KMS-11 (cell line): ENCODE measurements at regions not wholly inside any gene's neighbourhood (a gene's known extent, or its start where the extent isn't known, plus 50 kb on each side); places are given as distances from the start of the nearest gene placed in this dataset.

Experiments used
- H2AFZ ChIP-seq: fragments of 200-600 bp; sonication (generic); 2 replicates; pipeline ENCODE4 v1.6.1; 2016; ENCODE audit warnings: antibody characterized with exemption, mixed run types, low read depth
- H3K27ac ChIP-seq: fragments of 200-600 bp; sonication (generic); 2 replicates; pipeline ENCODE4 v1.6.1; 2016; ENCODE audit warnings: mild to moderate bottlenecking, mixed run types
- H3K27me3 ChIP-seq: fragments of 200-600 bp; sonication (generic); 2 replicates; pipeline ENCODE4 v1.6.1; 2017; ENCODE audit warnings: mild to moderate bottlenecking, low read depth, mixed run types, moderate library complexity; ENCODE audit not compliant: insufficient read depth
- H3K36me3 ChIP-seq: fragments of 200-600 bp; sonication (generic); 2 replicates; pipeline ENCODE4 v1.6.1; 2017; ENCODE audit warnings: mild to moderate bottlenecking, mixed run types; ENCODE audit not compliant: insufficient read depth
- H3K4me1 ChIP-seq: fragments of 200-600 bp; sonication (generic); 2 replicates; pipeline ENCODE4 v1.6.1; 2016; ENCODE audit warnings: mild to moderate bottlenecking, low read depth, mixed run types; ENCODE audit not compliant: poor library complexity, severe bottlenecking
- H3K4me2 ChIP-seq: fragments of 200-600 bp; sonication (generic); 2 replicates; pipeline ENCODE4 v1.7.0; 2016; ENCODE audit warnings: mild to moderate bottlenecking, mixed run types
- H3K4me3 ChIP-seq: fragments of 200-600 bp; sonication (generic); IDR thresholded peaks from 2 replicates; pipeline ENCODE4 v1.6.1; 2017; ENCODE audit warnings: low read depth, low read length, mixed read lengths; ENCODE audit not compliant: insufficient read depth
- H3K79me2 ChIP-seq: fragments of 200-600 bp; sonication (generic); 2 replicates; pipeline ENCODE4 v1.6.1; 2016; ENCODE audit warnings: low read depth, mixed run types; ENCODE audit not compliant: insufficient read depth
- H3K9ac ChIP-seq: fragments of 200-600 bp; sonication (generic); 2 replicates; pipeline ENCODE4 v1.6.1; 2016; ENCODE audit warnings: mild to moderate bottlenecking, mixed run types
- H4K20me1 ChIP-seq: fragments of 200-600 bp; sonication (generic); 2 replicates; pipeline ENCODE4 v1.6.1; 2016; ENCODE audit warnings: mild to moderate bottlenecking, mixed run types; ENCODE audit not compliant: insufficient read depth
- TF ChIP-seq, protein P1 (sequence below): fragments of 200-600 bp; sonication (generic); conservative IDR thresholded peaks from 2 replicates; pipeline ENCODE4 v1.6.1; 2017; ENCODE audit warnings: low read depth, mild to moderate bottlenecking, antibody characterized with exemption, low read length, moderate library complexity, mixed read lengths

DNA sequence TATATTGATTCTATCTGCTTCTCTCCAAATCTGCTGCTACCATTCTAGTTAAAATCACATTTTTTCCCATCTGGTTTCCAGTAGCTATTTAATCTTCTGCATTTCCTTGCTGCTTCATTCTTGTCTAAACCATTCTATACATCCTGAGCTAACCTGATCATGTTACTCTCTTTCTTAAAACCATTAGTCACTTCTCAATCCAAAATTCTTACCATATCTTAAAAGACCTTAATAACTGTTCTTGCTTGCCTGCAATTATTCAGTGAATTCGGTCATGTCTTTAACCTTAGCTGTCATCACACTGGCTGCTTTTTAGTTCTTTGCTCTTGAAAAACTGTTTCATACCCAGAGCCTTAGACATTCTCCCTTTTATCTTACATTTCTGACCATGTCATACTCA, 56.4 kb upstream of the PZP start:
- Histone ChIP-seq H3K27ac (no peak overlapping the region), H3K4me1 (peaks cover 6% of the 10 kb centered on the region), H3K79me2 (no peaks in the 10 kb centered on the region), H3K27me3 (no peaks in the 10 kb centered on the region), H2AFZ (no peak overlapping the region), H3K36me3 (no peaks in the 10 kb centered on the region), H3K4me3 (no peak overlapping the region), H3K4me2 (no peak overlapping the region), H4K20me1 (no peaks in the 10 kb centered on the region), H3K9ac (no peak overlapping the region)
- TF ChIP-seq, protein P1, sequence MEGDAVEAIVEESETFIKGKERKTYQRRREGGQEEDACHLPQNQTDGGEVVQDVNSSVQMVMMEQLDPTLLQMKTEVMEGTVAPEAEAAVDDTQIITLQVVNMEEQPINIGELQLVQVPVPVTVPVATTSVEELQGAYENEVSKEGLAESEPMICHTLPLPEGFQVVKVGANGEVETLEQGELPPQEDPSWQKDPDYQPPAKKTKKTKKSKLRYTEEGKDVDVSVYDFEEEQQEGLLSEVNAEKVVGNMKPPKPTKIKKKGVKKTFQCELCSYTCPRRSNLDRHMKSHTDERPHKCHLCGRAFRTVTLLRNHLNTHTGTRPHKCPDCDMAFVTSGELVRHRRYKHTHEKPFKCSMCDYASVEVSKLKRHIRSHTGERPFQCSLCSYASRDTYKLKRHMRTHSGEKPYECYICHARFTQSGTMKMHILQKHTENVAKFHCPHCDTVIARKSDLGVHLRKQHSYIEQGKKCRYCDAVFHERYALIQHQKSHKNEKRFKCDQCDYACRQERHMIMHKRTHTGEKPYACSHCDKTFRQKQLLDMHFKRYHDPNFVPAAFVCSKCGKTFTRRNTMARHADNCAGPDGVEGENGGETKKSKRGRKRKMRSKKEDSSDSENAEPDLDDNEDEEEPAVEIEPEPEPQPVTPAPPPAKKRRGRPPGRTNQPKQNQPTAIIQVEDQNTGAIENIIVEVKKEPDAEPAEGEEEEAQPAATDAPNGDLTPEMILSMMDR: no peak

DNA sequence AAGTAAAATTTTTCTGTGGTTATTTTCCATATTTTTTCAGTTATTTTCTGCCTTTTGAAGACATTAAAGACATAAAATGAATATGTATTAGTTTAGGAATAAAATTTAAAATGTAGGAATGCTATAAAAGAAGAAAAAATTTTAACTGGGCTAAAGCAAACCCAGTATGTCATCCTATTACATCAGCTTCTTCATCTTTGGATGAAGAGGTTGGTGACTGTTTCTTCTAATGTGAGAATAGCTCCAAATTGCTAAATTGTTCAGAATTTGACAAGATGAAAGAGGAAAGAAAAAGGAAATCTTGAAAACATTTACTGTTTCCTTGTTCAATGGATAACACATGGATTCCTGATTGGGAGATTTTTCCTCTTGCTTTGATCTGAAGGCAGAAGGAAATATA, 52.7 kb upstream of the PZP start:
- no peaks in the 10 kb centered on the region for H4K20me1 ChIP-seq
- no peaks in the 10 kb centered on the region for H3K79me2 ChIP-seq
- H3K27me3 ChIP-seq: no peaks in the 10 kb centered on the region
- no peak overlapping the region for H3K27ac ChIP-seq
- no peaks in the 10 kb centered on the region for H3K36me3 ChIP-seq
- H2AFZ ChIP-seq: no peak overlapping the region
- H3K4me3 ChIP-seq: no peak overlapping the region
- no peak overlapping the region for H3K9ac ChIP-seq
- TF ChIP-seq, protein P1: no peak
- H3K4me2 ChIP-seq: no peak overlapping the region
- H3K4me1 ChIP-seq: peaks cover 11% of the 10 kb centered on the region

DNA sequence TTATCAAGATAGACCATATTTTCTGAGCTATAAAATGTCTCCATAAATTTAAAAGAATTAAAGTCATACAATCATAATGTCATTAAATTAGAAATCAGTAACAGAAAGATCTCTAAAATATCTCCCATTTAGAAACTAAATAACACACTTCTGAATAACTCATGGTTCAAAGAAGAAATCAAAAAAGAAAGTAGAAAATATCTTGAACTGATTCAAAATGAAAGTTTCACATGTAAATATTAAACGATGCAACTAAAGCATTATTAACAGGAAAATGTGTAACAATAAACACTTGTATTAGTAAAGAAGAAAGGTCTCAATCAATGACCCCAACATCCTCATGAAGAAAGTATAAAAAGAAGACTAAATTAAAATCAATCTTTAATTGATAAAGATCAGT, 50.5 kb upstream of the PZP start:
- Histone ChIP-seq H3K4me3 (no peak overlapping the region), H3K27ac (no peak overlapping the region), H3K79me2 (no peaks in the 10 kb centered on the region), H3K27me3 (no peaks in the 10 kb centered on the region), H2AFZ (no peak overlapping the region), H4K20me1 (no peaks in the 10 kb centered on the region), H3K4me1 (peaks cover 11% of the 10 kb centered on the region), H3K9ac (no peak overlapping the region), H3K4me2 (no peak overlapping the region), H3K36me3 (no peaks in the 10 kb centered on the region)
- TF ChIP-seq, protein P1: no peak
